H9 (cell line): ENCODE measurements at regions not wholly inside any gene's neighbourhood (a gene's known extent, or its start where the extent isn't known, plus 50 kb on each side); places are given as distances from the start of the nearest gene placed in this dataset.

Experiments
- DNase-seq: peaks from one replicate; pipeline ENCODE4 v3.0.0-alpha.2; 2017
- H2AFZ ChIP-seq: one replicate; pipeline ENCODE4 v1.6.1; 2013; ENCODE audit warnings: mild to moderate bottlenecking, low read length, control low read depth, moderate library complexity
- H2AK5ac ChIP-seq: 2 replicates; pipeline ENCODE4 v1.6.1; 2013; ENCODE audit warnings: low read length, control low read depth, mixed read lengths; ENCODE audit not compliant: insufficient read length
- H2BK120ac ChIP-seq: one replicate; pipeline ENCODE4 v1.6.1; 2013; ENCODE audit warnings: low read depth, mild to moderate bottlenecking, low read length, control low read depth, inconsistent platforms; ENCODE audit not compliant: poor library complexity, severe bottlenecking
- H2BK12ac ChIP-seq: 2 replicates; pipeline ENCODE4 v1.6.1; 2013; ENCODE audit warnings: low read length, control low read depth, mixed read lengths, low read depth; ENCODE audit not compliant: insufficient read length
- H2BK15ac ChIP-seq: 2 replicates; pipeline ENCODE4 v1.6.1; 2013; ENCODE audit warnings: low read depth, low read length, control low read depth
- H2BK20ac ChIP-seq: one replicate; pipeline ENCODE4 v1.6.1; 2013; ENCODE audit warnings: low read depth, mild to moderate bottlenecking, low read length, control low read depth, inconsistent platforms; ENCODE audit not compliant: poor library complexity, severe bottlenecking
- H2BK5ac ChIP-seq: 2 replicates; pipeline ENCODE4 v1.6.1; 2013; ENCODE audit warnings: low read length, control low read depth, mixed read lengths; ENCODE audit not compliant: insufficient read length
- H3K14ac ChIP-seq: 2 replicates; pipeline ENCODE4 v1.6.1; 2013; ENCODE audit warnings: low read length, control low read depth; ENCODE audit not compliant: insufficient read depth
- H3K18ac ChIP-seq: 2 replicates; pipeline ENCODE4 v1.6.1; 2013; ENCODE audit warnings: low read depth, mild to moderate bottlenecking, mixed read lengths, low read length, control low read depth; ENCODE audit not compliant: insufficient read length
- H3K23ac ChIP-seq: 2 replicates; pipeline ENCODE4 v1.6.1; 2013; ENCODE audit warnings: low read length, control low read depth, mixed read lengths, low read depth; ENCODE audit not compliant: insufficient read length
- H3K23me2 ChIP-seq: 2 replicates; pipeline ENCODE4 v1.6.1; 2013; ENCODE audit warnings: low read depth, mild to moderate bottlenecking, mixed read lengths, low read length, control low read depth; ENCODE audit not compliant: insufficient read length, poor library complexity, severe bottlenecking
- H3K27ac ChIP-seq: 2 replicates; pipeline ENCODE4 v1.5.1; 2013; ENCODE audit warnings: low read length, control low read depth, mixed read lengths, low read depth; ENCODE audit not compliant: insufficient read length
- H3K27me3 ChIP-seq: 2 replicates; pipeline ENCODE4 v1.6.1; 2013; ENCODE audit warnings: low read length, control low read depth, inconsistent platforms; ENCODE audit not compliant: insufficient read depth
- H3K4ac ChIP-seq: 2 replicates; pipeline ENCODE4 v1.6.1; 2013; ENCODE audit warnings: low read depth, mild to moderate bottlenecking, control low read depth, inconsistent platforms, low read length, moderate library complexity
- H3K4me1 ChIP-seq: 2 replicates; pipeline ENCODE4 v1.6.1; 2013; ENCODE audit warnings: low read length, control low read depth, inconsistent platforms; ENCODE audit not compliant: insufficient read depth
- H3K4me2 ChIP-seq: 2 replicates; pipeline ENCODE4 v1.6.1; 2013; ENCODE audit warnings: low read length, control low read depth, mixed read lengths; ENCODE audit not compliant: insufficient read length, insufficient read depth
- H3K56ac ChIP-seq: 2 replicates; pipeline ENCODE4 v1.6.1; 2013; ENCODE audit warnings: low read depth, mild to moderate bottlenecking, mixed read lengths, low read length, control low read depth; ENCODE audit not compliant: insufficient read length
- H3K79me1 ChIP-seq: 2 replicates; pipeline ENCODE4 v1.6.1; 2013; ENCODE audit warnings: low read depth, mild to moderate bottlenecking, moderate library complexity, low read length, control low read depth, inconsistent platforms; ENCODE audit not compliant: insufficient read depth, poor library complexity, severe bottlenecking
- H3K79me2 ChIP-seq: 2 replicates; pipeline ENCODE4 v1.6.1; 2013; ENCODE audit warnings: low read length, control low read depth, inconsistent platforms; ENCODE audit not compliant: insufficient read depth
- H3K9ac ChIP-seq: 2 replicates; pipeline ENCODE4 v1.6.1; 2013; ENCODE audit warnings: low read length, control low read depth, mixed read lengths; ENCODE audit not compliant: insufficient read length; ENCODE audit errors: extremely low read depth
- H3K9me3 ChIP-seq: one replicate; pipeline ENCODE4 v1.6.1; 2013; ENCODE audit warnings: low read depth, low read length, inconsistent platforms; ENCODE audit not compliant: control insufficient read depth
- H3T11ph ChIP-seq: one replicate; pipeline ENCODE4 v1.6.1; 2013; ENCODE audit warnings: mild to moderate bottlenecking, low read length, control low read depth, inconsistent platforms
- H4K20me1 ChIP-seq: one replicate; pipeline ENCODE4 v1.6.1; 2013; ENCODE audit not compliant: control insufficient read depth, insufficient read length, insufficient read depth
- H4K5ac ChIP-seq: 2 replicates; pipeline ENCODE4 v1.6.1; 2013; ENCODE audit warnings: low read depth, mild to moderate bottlenecking, mixed read lengths, low read length, control low read depth; ENCODE audit not compliant: insufficient read length
- H4K8ac ChIP-seq: replicated peaks from 2 replicates; pipeline ENCODE4 v1.6.1; 2013; ENCODE audit warnings: low read length, control low read depth, mixed read lengths, low read depth; ENCODE audit not compliant: insufficient read length
- H4K91ac ChIP-seq: 2 replicates; pipeline ENCODE4 v1.6.1; 2013; ENCODE audit warnings: low read depth, mild to moderate bottlenecking, moderate library complexity, mixed read lengths, low read length, control low read depth; ENCODE audit not compliant: insufficient read length
- H3K27ac Mint-ChIP-seq, 3 experiments: 2 replicates in 2 of 3; 3 replicates in 1 of 3; pipeline ENCODE4 v1.8.0; 2020 to 2021; ENCODE audit warnings: mixed read lengths in 3 of 3, mild to moderate bottlenecking in 1 of 3, moderate library complexity in 1 of 3
- H3K27me3 Mint-ChIP-seq: 2 replicates; pipeline ENCODE4 v1.8.0; 2021; ENCODE audit warnings: low read depth, mild to moderate bottlenecking, moderate library complexity, mixed read lengths
- H3K36me3 Mint-ChIP-seq, 3 experiments: 2 replicates in 2 of 3; 3 replicates in 1 of 3; pipeline ENCODE4 v1.8.0; 2020 to 2021; ENCODE audit warnings: low read depth in 3 of 3, mixed read lengths in 3 of 3; ENCODE audit not compliant: insufficient read depth in 1 of 3
- H3K4me1 Mint-ChIP-seq, 2 experiments: 2 replicates each; pipeline ENCODE4 v1.8.0; 2020; ENCODE audit warnings: mixed read lengths in 2 of 2
- H3K4me3 Mint-ChIP-seq, 2 experiments: 2 replicates in 1 of 2; 3 replicates in 1 of 2; pipeline ENCODE4 v1.8.0; 2020 to 2021; ENCODE audit warnings: mild to moderate bottlenecking in 2 of 2, mixed read lengths in 2 of 2, moderate library complexity in 1 of 2
- H3K9me3 Mint-ChIP-seq, 2 experiments: 2 replicates in 1 of 2; 3 replicates in 1 of 2; pipeline ENCODE4 v1.8.0; 2020; ENCODE audit warnings: mild to moderate bottlenecking in 2 of 2, mixed read lengths in 2 of 2, moderate library complexity in 1 of 2
- WGBS: extraction: QIAGEN DNeasy Blood & Tissue Kit; methylation state at CpG from one replicate; pipeline ENCODE4 v1.1.7; 2013; ENCODE audit warnings: missing lambda C conversion rate, low lambda C conversion rate, mixed read lengths; ENCODE audit not compliant: insufficient read length; ENCODE audit errors: extremely low coverage; 5-methylcytosine and 5-hydroxymethylcytosine counted together
- TF ChIP-seq, protein P1 (sequence below): fragments of 200-600 bp; sonication (generic); conservative IDR thresholded peaks from 3 replicates; pipeline ENCODE4 v1.8.0; 2021; ENCODE audit warnings: antibody characterized with exemption, mild to moderate bottlenecking

DNA sequence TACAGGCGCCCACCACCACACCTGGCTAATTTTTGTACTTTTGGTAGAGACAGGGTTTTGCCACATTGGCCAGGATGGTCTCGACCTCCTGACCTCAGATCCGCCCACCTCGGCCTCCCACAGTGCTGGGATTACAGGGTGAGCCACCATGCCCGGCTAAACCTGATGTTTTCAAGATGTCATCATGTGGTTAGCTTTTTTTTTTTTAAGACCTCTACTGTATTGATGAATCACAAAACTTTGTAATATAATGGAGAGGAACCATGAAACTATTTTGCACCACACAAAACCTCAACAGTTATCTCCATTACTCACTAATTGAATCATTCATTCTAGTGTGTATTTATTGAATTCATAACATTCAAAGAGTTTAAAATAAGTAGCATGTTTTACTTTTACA, 94.7 kb upstream of the NEIL3 start:
- Histone ChIP-seq H3K18ac (no peak overlapping the region), H2BK15ac (no peak overlapping the region), H3K9me3 (no peaks in the 10 kb centered on the region), H4K5ac (no peak overlapping the region), H3K4me2 (no peak overlapping the region), H2BK12ac (no peak overlapping the region), H3K4me1 (peaks cover 2% of the 10 kb centered on the region; the same call in 1 of the 2 replicates), H2AK5ac (no peak overlapping the region), H2BK120ac (no peak overlapping the region), H3K23ac (no peak overlapping the region), H3K9ac (no peak overlapping the region), H2BK20ac (no peak overlapping the region), H3K4ac (no peak overlapping the region), H4K91ac (no peak overlapping the region), H2AFZ (no peak overlapping the region), H3K23me2 (no peaks in the 10 kb centered on the region), H4K20me1 (no peaks in the 10 kb centered on the region), H3K27me3 (no peaks in the 10 kb centered on the region), H3K56ac (no peak overlapping the region), H4K8ac (no peak overlapping the region), H3T11ph (no peak overlapping the region), H3K79me2 (no peaks in the 10 kb centered on the region), H2BK5ac (no peak overlapping the region), H3K14ac (no peak overlapping the region), H3K79me1 (no peaks in the 10 kb centered on the region), H3K27ac (no peak overlapping the region)
- H3K4me3 Mint-ChIP-seq: no peak overlapping the region
- H3K36me3 Mint-ChIP-seq: no peaks in the 10 kb centered on the region; a peak in 1 of 7 replicates
- no CpG with 5 or more reads among the region's 5 CpGs for WGBS
- DNase-seq: no peak
- H3K27me3 Mint-ChIP-seq: no peaks in the 10 kb centered on the region
- H3K4me1 Mint-ChIP-seq: peaks cover 12 to 14% of the 10 kb centered on the region in 2 experiments
- TF ChIP-seq, protein P1, sequence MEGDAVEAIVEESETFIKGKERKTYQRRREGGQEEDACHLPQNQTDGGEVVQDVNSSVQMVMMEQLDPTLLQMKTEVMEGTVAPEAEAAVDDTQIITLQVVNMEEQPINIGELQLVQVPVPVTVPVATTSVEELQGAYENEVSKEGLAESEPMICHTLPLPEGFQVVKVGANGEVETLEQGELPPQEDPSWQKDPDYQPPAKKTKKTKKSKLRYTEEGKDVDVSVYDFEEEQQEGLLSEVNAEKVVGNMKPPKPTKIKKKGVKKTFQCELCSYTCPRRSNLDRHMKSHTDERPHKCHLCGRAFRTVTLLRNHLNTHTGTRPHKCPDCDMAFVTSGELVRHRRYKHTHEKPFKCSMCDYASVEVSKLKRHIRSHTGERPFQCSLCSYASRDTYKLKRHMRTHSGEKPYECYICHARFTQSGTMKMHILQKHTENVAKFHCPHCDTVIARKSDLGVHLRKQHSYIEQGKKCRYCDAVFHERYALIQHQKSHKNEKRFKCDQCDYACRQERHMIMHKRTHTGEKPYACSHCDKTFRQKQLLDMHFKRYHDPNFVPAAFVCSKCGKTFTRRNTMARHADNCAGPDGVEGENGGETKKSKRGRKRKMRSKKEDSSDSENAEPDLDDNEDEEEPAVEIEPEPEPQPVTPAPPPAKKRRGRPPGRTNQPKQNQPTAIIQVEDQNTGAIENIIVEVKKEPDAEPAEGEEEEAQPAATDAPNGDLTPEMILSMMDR: no peak
- H3K9me3 Mint-ChIP-seq: no peaks in the 10 kb centered on the region
- no peak overlapping the region for H3K27ac Mint-ChIP-seq
